Vagina (tissue), 2 donors: ENCODE measurements at regions not wholly inside any gene's neighbourhood (a gene's known extent, or its start where the extent isn't known, plus 50 kb on each side); places are given as distances from the start of the nearest gene placed in this dataset.

Experiments used
- DNase-seq, 2 donors: peaks; one replicate each; pipeline ENCODE4 v3.0.0-alpha.2; 2017; ENCODE audit errors: extremely low spot score in 2 of 2
- H3K27ac ChIP-seq: fragments of 200-600 bp; sonication (generic); one replicate; pipeline ENCODE4 v1.5.1; 2019
- H3K27me3 ChIP-seq: fragments of 200-600 bp; sonication (generic); one replicate; pipeline ENCODE4 v1.5.1; 2019
- H3K36me3 ChIP-seq, 2 donors: fragments of 200-600 bp; sonication (generic); one replicate each; pipeline ENCODE4 v1.5.1; 2017 to 2019
- H3K4me1 ChIP-seq: fragments of 200-600 bp; sonication (generic); one replicate; pipeline ENCODE4 v1.5.1; 2019
- H3K4me3 ChIP-seq, 2 donors: fragments of 200-600 bp; sonication (generic); 1 replicate in 1 of 2; 2 replicates in 1 of 2; pipeline ENCODE4 v1.5.1; 2016 to 2019
- H3K9me3 ChIP-seq: fragments of 200-600 bp; sonication (generic); one replicate; pipeline ENCODE4 v1.5.1; 2019
- POLR2A ChIP-seq, 2 donors: fragments of 450-650 bp; IDR thresholded peaks; one replicate each; pipeline ENCODE4 v1.6.1; 2017; ENCODE audit warnings: antibody characterized with exemption in 2 of 2, mild to moderate bottlenecking in 2 of 2, moderate library complexity in 2 of 2
- POLR2AphosphoS5 ChIP-seq, 2 donors: sonication (generic); formaldehyde crosslinking; IDR thresholded peaks; one replicate each; pipeline ENCODE4 v1.9.0; 2017; ENCODE audit warnings: antibody characterized with exemption in 2 of 2, mild to moderate bottlenecking in 2 of 2, low read depth in 1 of 2; ENCODE audit not compliant: insufficient read depth in 1 of 2
- intact Hi-C: fragments of 100-400 bp; cut with DNase I; formaldehyde crosslinking; loops from one replicate; pipeline ENCODE4 v1.15.1; 2023
- TF ChIP-seq, protein P1 (sequence below), 3 experiments: fragments of 450-650 bp in 2 of 3; fragments of 200-600 bp in 1 of 3; sonication (generic) in 1 of 3; IDR thresholded peaks; one replicate each; pipeline ENCODE4 v1.5.1; 2017 to 2019; ENCODE audit warnings: antibody characterized with exemption in 3 of 3, mild to moderate bottlenecking in 2 of 3, moderate library complexity in 2 of 3

DNA sequence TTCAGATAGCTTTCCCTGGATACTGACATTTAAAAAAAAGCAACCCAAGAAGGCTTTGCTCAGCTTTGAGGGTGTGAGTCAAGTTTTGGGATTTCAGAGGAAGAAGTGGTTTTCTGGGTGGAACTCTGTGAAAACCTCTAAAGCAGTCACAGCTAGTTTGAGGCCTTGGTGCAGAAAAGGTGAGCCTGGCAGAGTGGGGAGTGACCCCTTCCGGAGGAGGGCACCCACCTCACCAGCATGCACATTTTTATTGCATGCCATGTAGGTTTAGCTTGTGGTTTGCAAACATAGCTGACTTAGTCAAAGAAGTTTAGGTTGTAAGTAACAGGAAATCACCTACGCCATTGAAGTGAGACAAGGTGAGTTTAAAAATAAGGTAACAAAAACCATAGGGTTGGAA, 146.8 kb upstream of the PMEPA1 start:
- TF ChIP-seq, protein P1, sequence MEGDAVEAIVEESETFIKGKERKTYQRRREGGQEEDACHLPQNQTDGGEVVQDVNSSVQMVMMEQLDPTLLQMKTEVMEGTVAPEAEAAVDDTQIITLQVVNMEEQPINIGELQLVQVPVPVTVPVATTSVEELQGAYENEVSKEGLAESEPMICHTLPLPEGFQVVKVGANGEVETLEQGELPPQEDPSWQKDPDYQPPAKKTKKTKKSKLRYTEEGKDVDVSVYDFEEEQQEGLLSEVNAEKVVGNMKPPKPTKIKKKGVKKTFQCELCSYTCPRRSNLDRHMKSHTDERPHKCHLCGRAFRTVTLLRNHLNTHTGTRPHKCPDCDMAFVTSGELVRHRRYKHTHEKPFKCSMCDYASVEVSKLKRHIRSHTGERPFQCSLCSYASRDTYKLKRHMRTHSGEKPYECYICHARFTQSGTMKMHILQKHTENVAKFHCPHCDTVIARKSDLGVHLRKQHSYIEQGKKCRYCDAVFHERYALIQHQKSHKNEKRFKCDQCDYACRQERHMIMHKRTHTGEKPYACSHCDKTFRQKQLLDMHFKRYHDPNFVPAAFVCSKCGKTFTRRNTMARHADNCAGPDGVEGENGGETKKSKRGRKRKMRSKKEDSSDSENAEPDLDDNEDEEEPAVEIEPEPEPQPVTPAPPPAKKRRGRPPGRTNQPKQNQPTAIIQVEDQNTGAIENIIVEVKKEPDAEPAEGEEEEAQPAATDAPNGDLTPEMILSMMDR (IDR thresholded peaks at IDR 0.05) = no peak
- no peak for TF ChIP-seq POLR2AphosphoS5 (IDR thresholded peaks at IDR 0.05; ENCODE audit: insufficient read depth in 1 of 2, low read depth in 1 of 2)
- no peak for TF ChIP-seq POLR2A (IDR thresholded peaks at IDR 0.05)

DNA sequence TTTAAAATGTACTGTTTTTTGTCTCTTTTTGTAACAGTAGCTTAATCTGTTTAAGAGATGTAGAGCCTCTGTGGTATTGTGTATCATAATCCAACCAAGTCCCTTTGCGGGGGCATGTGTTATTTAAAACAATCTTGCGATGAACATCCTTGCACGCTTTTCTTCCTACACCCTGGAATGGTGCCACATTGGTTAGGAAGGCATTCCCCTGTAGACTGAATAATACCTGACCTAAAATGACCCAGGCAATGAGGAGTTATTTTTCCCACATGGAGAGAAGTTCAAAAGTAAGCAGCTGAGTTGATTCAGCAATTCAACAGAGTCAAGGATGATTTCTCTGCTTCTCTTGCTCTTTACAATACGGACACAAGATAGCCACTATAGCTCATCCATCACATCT, 142.0 kb upstream of the PMEPA1 start:
- Histone ChIP-seq H3K4me1 (no peaks in the 10 kb centered on the region), H3K27ac (no peak overlapping the region), H3K36me3 (no peaks in the 10 kb centered on the region), H3K27me3 (no peaks in the 10 kb centered on the region), H3K4me3 (no peak overlapping the region), H3K9me3 (no peaks in the 10 kb centered on the region)
- TF ChIP-seq POLR2A (IDR thresholded peaks at IDR 0.05) (no peak), POLR2AphosphoS5 (IDR thresholded peaks at IDR 0.05; ENCODE audit: insufficient read depth in 1 of 2, low read depth in 1 of 2) (no peak)
- TF ChIP-seq, protein P1 (IDR thresholded peaks at IDR 0.05) = no peak
- DNase-seq = peak in 1 of 2 donors; percentile 6
- intact Hi-C loops = no loop called here

More for the DNA sequence above, 146.8 kb upstream of the PMEPA1 start:
- intact Hi-C loops = no loop called here
- H3K9me3 ChIP-seq = no peaks in the 10 kb centered on the region
- no peak overlapping the region for H3K4me3 ChIP-seq
- no peaks in the 10 kb centered on the region for H3K27me3 ChIP-seq
- H3K27ac ChIP-seq = no peak overlapping the region
- DNase-seq = peak; percentile 7 to 60
- no peaks in the 10 kb centered on the region for H3K4me1 ChIP-seq
- H3K36me3 ChIP-seq = no peaks in the 10 kb centered on the region

DNA sequence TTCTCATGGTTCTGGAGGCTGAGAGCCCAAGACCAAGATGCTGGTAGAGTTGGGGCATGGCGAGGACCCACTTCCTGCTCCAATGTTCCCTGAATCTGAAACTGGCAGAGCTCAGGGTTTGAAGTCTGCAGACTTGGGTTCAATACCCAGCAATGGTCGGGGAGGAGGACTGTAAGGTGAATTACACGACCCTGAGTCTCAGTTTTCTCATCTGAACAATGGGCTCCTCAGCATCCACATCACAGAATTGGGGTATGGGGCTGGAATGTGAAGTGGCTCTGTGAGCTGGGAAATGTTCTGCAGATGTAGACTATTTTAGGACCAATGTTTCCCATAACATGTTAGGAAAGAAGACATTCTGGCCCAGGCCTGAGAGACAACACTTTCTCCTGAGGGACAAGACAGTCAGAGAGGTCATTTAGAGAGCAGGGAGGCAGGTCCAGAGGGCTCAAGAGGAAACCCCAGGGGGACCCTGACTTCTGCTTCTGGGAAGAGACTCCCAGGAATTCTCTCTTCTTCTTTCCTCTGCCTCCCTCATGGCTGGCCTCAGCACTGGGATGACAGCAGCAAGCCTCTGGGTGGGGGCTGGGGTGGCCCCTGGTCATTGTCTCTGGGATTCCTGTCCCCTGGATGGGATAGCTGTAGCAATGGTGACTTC, 141.3 kb upstream of the PMEPA1 start:
- TF ChIP-seq, protein P1 (IDR thresholded peaks at IDR 0.05) = no peak
- TF ChIP-seq POLR2A (IDR thresholded peaks at IDR 0.05) (no peak), POLR2AphosphoS5 (IDR thresholded peaks at IDR 0.05; ENCODE audit: insufficient read depth in 1 of 2, low read depth in 1 of 2) (no peak)
- H3K9me3 ChIP-seq = no peaks in the 10 kb centered on the region
- no peak overlapping the region for H3K27ac ChIP-seq
- DNase-seq = peak; percentile 49 to 61
- H3K4me1 ChIP-seq = no peaks in the 10 kb centered on the region
- H3K27me3 ChIP-seq = no peaks in the 10 kb centered on the region
- intact Hi-C loops = no loop called here
- no peaks in the 10 kb centered on the region for H3K36me3 ChIP-seq
- H3K4me3 ChIP-seq = no peak overlapping the region

DNA sequence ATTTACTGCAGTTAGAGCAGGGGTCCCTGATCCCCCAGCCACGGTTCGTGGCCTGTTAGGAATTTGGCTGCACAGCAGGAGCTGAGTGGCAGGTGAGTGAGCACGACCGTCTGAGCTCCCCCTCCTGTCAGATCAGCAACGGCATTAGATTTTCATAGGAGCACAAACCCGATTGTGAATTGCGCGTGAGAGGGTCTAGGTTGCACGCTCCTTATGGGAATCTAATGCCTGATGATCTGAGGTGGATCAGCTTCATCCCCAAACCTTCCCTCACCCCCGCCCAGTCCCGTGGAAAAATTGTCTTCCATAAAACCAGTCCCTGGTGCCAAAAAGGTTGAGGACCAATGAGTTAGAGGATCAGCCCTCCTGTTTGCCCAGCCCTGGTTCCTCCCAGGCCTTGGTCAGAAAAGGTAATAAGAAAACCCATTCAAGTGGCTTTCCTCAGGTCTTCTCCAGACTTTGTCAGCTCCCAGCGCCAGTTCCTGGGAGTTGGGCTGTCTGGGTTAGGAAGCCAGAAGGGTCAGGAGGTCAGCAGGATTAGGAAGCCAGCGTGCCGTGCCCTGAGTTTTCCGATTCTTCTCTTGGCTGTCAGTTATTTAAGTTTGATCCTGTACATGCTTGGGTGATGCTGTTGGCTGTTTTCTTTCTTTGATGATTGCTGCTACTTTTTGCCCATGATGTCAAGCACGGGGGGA, 139.9 kb upstream of the PMEPA1 start:
- H3K36me3 ChIP-seq = no peaks in the 10 kb centered on the region
- intact Hi-C loops = no loop called here
- H3K4me3 ChIP-seq = no peak overlapping the region
- H3K27me3 ChIP-seq = no peaks in the 10 kb centered on the region
- H3K27ac ChIP-seq = no peak overlapping the region
- H3K4me1 ChIP-seq = no peaks in the 10 kb centered on the region
- peak; percentile 32 to 85 for DNase-seq
- H3K9me3 ChIP-seq = no peaks in the 10 kb centered on the region
- TF ChIP-seq, protein P1 (IDR thresholded peaks at IDR 0.05) = no peak
- no peak for TF ChIP-seq POLR2AphosphoS5 (IDR thresholded peaks at IDR 0.05; ENCODE audit: insufficient read depth in 1 of 2, low read depth in 1 of 2)
- TF ChIP-seq POLR2A (IDR thresholded peaks at IDR 0.05) = no peak

DNA sequence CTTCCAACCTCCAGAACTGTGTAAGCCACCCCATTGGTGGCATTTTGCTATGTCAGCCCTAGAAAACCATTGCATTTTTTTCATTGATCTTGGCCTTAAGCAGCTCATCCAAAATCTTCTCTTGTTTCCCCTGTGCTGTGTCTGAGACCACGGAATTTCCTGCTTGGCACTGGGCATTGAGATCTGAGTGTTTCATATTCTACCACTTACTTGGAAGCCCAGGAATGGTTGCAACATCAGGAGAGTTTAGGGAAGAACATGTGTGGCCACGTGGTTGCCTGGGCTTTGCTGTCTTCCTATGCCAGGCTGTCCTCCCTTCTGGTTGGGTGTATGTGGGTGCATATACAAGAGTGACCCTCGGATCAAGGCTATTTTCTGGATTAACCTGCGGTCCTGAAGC, 139.3 kb upstream of the PMEPA1 start:
- Histone ChIP-seq H3K27me3 (no peaks in the 10 kb centered on the region), H3K4me1 (no peaks in the 10 kb centered on the region), H3K9me3 (no peaks in the 10 kb centered on the region), H3K4me3 (no peak overlapping the region), H3K27ac (no peak overlapping the region), H3K36me3 (no peaks in the 10 kb centered on the region)
- no peak for TF ChIP-seq POLR2AphosphoS5 (IDR thresholded peaks at IDR 0.05; ENCODE audit: insufficient read depth in 1 of 2, low read depth in 1 of 2)
- no peak for TF ChIP-seq POLR2A (IDR thresholded peaks at IDR 0.05)
- TF ChIP-seq, protein P1 (IDR thresholded peaks at IDR 0.05) = no peak
- intact Hi-C loops = no loop called here
- peak in 1 of 2 donors; percentile 14 for DNase-seq
